Fibroblast of peridontal ligament (primary cell): ENCODE measurements at regions not wholly inside any gene's neighbourhood (a gene's known extent, or its start where the extent isn't known, plus 50 kb on each side); places are given as distances from the start of the nearest gene placed in this dataset.

ENCODE experiments used
- DNase-seq: peaks from one replicate; pipeline ENCODE4 v3.0.0-alpha.2; 2010; ENCODE audit errors: extremely low read depth

DNA sequence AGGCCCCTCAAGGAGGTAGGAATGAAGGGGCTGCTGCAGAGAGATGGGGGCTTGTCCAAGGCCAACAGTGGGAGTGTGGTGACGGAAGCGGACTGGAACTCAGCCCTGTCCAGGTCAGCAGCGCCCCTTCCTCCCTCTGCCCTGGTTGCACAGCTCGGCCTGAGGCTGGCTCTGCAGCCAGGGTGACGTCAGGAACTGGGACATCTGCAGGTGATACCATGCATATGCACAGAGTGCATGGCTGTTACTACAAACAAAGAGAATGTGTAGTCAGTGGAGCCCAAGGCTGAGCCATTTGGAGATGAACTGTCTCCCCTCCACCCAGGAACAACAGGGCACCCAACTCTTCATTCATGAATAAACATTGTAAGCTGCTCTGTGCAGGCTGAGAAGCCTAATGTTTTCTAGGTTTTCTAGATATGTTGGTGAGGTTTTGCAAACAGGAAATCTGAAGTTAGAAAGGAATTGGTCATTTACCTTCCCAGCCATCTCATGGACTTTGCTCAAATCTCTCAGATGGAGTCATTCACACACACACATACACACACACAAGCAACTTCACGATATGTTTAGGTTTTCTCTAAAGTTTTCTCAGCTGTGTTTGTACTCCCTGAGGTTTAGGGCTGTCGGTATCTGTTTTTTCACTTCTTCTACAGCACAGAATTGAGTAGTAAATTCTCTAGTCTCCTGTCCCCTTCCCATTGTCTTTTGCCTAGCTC is 117.2 kb downstream of the TLE3 start:
- DNase-seq: no peak

DNA sequence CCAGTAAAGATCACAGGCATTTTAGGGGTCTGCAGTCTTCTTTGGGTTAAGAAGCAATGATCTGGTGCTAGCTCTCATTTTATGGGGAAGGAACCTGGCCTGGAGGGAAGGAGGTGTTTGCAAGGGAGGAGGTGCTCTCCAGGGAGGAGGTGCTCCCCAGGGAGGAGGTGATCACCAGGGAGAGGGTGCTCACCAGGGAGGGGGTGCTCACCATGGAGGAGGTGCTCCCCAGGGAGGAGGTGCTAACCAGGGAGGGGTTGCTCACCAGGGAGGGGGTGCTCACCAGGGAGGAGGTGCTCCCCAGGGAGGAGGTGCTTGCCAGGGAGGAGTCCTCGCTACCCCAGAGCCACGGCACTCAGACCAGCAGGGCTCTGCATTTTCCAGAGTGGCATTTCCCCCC is 115.7 kb downstream of the TLE3 start:
- DNase-seq: no peak

DNA sequence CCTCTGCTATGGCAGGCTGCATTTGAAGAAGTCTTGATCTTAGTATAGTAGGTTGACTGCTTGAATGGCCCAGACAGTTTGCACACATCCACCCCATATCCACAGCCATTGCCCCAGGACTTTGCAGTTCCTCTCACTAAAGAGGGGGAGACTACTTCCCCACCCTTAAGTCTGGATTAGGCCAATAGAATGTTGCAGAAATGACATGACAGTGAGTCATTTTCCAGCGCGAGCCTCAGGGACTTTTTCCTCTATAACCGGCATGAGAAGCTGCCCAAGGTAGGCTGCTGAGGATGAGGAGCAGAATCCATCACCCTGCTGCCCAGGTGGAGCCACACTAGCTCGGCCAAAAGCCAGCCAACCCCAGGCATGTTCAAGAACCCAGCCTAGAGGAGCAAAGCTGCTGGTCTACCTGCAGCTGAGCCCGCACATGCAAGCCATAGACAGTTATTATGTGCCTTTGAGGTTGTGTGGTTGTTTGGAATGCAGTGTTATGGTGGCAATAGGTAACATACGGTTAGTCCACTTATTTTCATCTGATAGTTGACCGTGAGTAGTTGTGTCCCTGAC is 113.9 kb downstream of the TLE3 start:
- DNase-seq: no peak

DNA sequence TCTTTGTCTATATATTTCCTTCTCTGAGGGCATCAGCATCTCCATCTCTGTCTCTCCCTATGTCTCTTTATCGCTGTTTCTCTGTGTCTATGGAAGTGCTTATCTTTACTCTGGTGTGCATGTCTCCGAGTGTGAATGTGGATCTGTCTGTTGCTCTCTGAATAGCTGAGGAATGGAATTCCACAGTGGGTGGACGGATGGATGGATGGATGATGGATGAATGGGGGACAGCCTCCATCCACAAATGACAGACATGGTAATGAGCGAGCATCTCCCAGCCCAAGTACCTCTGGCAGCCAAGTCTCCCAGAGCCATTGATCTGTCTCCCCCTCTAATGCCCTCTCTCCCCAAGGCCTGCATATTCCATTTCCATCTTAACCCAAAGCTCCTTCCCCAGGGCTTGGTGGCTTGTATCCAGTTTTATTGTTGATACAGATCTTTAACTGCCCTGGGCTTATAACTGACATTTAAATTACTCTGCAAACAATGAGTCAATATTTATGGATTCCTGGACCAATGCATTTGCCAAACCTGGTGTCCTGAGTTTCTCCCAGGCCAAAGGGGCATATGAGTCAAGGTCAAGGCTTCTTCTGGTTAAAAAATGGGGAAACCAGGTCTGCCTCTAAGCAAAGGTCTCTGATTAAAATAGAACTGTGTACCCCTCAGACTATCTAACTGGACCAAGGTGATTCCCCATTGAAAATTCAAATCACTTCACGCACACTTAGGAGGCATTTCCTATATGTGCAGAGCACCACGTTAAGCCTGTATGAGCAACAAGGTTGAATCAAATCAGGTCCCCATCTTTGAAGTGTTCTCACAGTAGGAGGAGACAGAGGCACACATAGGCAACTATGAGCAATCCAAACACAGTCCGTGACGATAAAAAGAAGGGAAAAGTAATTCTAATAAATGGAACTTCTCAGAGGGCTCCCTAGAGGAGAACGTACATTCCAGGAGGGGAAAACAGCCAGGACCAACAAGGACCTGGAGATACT is 109.9 kb downstream of the TLE3 start:
- DNase-seq: no peak

DNA sequence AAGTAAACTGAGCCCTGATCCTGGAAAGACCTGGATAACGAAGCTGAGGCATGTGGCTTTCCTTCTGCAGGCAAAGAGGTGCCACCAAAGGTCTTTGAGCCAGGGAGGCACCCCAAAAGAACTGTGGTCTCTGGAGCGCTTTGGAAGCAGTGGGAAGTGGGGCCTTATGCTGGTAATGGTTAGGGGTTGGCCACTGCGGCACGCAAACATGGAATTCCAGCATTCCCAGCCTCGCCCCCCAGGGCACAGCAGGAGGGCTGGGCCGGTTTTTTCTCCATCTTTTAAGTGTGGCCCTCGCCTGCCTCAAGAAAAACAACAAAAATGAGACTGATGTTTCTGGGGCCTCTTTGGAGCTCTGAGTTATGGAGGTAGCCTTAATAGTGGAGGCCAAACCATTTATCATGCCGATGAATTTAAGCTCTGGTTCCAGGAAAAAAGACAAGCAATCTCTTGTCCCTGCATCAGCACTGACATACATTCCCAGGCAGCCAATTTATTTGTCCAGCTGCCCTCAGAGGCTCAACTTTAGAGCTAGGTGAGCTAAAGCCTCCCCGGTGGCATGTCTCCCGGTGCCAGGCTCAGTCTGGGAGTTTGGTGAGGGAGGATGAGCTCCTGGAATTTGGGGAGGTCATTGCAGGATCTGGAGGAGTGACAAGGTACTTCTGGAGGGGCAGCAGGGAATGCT is 109.0 kb downstream of the TLE3 start:
- no peak for DNase-seq

DNA sequence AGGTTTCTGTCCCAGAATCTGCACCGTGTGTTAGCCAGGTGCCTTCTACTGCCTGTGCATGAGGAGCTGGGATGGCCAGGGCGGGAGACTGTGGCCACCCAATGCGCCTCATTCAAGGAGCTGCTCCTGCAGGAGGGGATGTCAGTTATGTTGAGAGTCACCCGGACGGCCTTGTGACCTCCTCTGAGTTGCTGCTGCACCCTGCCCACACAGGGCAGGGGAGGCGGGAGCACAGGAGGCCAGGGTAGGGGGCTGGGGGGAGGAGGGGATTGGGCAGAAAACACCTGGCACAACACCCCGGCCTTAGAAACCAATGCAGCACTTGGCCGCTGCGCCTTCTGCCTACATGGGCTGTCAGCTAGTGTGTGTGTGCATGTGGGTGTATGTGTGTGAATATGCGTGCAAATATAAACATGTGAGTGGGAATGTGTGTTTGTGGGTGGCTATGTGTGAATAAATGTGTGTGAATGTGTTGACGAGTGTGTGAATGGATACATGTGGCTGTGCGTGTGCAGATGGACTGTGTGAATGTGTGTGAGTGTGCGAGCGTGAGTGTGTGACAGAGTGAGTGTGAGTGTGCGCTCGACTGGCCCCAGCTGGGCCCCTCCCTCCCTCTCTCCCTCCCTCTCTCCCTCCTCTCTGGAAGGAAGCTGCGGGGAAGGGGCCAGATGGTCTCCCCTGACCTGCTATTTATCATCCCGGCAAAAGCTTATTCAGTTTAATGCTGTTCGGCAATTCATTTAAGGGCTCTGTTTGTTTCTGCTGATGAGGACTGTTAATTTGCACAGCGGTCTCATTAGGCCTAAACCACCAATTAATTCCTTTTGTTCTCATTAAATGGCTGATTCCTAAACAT is 106.9 kb downstream of the TLE3 start:
- DNase-seq: no peak

DNA sequence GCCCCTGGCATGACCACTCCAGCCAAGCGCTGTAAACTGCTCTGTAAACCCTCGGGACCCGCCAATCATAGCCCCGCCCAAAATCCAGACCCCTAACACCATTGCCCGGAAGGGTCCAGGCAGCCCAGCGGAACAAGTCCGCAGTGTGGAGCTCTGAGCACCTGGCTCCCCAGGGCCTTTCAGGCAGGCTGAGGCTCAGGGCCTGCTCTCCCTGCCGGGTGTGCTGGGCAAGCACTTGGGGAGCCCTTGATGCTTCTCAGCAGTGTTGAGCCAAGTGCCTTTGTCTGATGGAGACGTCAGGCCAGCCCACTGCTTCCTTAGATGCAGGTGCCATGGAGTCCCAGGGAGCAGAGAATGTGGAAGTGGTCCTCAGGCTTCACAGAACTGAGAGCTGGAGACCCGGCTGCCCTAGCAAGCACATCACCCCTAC is 106.2 kb downstream of the TLE3 start:
- no peak for DNase-seq

DNA sequence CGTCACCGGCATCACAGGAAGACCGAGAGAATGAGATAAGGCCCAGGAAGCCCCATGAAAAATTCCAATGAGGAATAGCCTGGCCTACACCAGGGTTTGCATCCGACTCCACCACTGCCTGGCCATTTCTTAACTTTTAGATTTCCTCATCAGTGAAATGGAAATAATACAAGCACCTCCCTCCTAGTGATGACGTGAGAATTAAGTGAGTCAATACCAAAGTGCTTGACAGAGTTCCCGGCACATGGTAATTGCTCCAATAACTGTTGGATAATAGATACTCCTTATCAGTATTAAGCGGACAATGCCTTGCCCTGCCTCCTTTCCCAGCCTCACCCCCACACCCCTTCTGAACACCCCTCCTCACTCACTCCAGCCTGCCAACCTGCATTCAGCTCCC is 105.4 kb downstream of the TLE3 start:
- no peak for DNase-seq

DNA sequence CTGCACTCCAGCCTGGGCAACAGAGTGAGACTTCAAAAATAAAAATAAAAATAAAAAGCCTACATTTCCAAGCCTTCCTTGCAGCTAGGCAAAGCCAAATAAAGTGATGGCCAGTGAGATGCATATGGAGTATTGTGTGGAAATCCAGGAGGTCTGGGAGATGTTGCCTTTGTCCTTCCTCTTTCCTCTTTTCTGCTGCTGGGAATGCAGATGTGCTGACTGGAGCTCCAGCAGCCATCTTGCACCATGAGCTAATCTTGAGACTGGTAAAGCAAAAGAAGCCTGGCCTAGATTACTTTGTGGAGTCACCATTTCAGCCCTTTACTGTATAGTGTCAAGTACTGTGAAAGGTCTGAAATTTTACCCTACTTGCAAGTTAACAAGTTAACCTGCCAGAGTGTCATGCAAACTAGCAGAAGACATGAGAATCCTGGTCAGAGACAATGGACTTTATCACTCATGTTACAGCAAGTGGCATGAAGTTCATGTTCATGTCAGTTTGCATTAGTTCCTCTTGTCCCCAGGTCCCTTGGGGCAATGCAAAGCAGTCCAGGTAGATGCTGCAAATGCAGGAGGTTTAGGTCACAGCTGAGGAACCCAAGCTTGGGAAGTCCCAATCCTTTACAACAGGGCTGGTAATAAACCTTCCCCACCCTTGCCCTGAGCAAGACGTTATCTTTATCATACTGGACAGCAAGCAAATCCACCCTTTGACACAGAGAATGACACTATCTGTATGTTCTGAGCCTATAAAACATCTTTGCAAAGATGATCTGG is 103.1 kb downstream of the TLE3 start:
- no peak for DNase-seq

DNA sequence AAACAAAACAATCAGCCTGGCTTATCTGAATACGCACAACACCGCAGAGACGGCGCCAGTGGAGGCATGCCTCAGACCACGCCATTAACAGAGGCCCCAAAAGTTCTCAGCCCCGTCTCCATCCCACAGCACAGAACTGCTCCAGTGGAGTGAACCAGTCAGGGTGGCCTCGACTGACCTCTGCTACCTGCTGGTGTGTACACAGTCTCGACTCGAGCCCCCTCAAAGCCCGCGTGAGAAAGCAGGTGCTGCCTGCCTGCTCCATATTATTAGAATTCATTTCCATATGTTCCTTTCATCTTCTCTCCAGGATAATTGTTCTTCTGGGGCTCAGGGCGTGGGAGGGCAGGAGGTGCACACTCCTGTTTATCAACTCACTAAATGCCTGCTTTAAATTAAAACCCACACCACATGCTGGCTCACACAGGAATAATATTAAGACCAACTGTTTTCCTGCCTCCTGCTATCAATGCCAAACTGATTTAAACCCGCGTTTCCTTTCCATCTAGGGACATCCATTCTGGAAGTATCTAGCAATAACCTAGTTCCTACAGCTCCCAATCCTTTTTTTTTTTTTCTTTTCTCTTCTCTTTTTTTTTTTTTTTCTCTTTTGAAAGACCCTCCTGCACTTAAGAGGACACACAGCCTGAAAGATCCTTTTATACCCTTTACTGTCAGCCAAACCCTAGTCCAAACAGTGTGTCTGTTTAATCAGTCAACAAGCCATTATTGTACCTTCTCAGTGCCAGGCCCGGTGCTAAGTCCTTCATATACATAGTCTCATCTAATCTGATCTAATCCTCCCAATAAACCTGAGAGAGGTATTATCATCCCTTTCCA is 101.2 kb downstream of the TLE3 start:
- no peak for DNase-seq

DNA sequence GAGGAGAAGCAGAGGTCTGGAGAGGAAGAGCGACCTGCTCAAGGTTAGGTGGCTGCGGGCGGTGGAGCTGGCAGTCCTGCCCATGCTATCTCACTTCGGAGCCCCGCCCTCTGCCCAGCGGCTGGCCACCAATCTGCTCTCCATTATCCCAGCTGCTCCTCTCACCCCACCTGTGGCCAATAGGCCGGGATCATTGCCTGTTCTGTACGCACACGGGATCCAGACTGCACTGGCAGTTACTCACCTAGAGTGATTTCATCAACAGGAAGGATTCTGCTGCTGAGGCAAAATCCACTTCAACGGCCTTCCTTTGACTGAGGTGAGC is 100.6 kb downstream of the TLE3 start:
- no peak for DNase-seq
